ENCODE measurements at regions not wholly inside any gene's neighbourhood (a gene's known extent, or its start where the extent isn't known, plus 50 kb on each side); places are given as distances from the start of the nearest gene placed in this dataset.

- no peak for TF ChIP-seq PHF8 (conservative IDR thresholded peaks at IDR 0.05; ENCODE audit: low read depth, low read length)
- no peak for TF ChIP-seq E2F6 (IDR thresholded peaks at IDR 0.05)
- no peak for TF ChIP-seq SAP30 (IDR thresholded peaks at IDR 0.05; ENCODE audit: insufficient read depth, insufficient replicate concordance, low read length)
Observed at GRCh38 chr16:66162821-66163220, 203.7 kb upstream of the CDH5 start (continued).

Measured in H1 (cell line).